ENCODE measurements at regions not wholly inside any gene's neighbourhood (a gene's known extent, or its start where the extent isn't known, plus 50 kb on each side); places are given as distances from the start of the nearest gene placed in this dataset.

DNA sequence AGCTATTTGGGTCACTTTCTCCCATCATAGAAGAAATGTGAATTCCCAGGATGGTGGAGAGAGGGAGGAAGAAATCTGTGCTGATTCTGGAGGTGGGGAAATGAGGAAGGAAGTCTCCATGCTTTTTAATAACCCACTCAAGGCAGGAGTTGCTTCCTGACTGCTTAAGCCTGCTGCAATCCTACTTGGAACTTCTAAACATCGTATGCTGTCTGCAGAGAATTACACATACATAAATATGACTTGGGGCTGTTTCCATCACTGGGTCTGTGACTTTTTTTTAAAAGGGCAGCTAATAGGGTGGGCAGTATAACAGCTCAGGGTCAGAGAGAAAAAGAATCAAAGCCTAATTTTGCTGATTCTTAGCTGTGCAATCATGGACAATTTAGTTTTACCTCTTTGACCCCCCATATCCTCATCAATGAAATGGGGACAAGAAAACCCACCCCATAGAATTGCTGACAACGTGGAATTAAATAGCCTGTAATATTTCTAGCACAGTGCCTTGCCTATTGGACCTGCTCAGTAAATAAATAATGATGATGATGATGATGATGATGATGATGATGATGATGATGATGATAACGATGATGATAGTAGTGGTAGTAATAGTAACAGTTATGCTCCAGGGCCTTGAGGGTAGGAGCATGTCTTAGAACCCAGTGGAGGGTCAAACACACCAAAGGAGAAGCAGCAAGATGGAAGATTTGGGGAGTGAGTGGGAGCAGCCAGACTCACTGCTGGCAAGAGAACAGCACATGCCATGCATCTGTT, 166.7 kb upstream of the LRFN2 start:
- TF ChIP-seq POLR2A (IDR thresholded peaks at IDR 0.05; ENCODE audit: low read depth, low read length), result no peak
- TF ChIP-seq, protein P1, sequence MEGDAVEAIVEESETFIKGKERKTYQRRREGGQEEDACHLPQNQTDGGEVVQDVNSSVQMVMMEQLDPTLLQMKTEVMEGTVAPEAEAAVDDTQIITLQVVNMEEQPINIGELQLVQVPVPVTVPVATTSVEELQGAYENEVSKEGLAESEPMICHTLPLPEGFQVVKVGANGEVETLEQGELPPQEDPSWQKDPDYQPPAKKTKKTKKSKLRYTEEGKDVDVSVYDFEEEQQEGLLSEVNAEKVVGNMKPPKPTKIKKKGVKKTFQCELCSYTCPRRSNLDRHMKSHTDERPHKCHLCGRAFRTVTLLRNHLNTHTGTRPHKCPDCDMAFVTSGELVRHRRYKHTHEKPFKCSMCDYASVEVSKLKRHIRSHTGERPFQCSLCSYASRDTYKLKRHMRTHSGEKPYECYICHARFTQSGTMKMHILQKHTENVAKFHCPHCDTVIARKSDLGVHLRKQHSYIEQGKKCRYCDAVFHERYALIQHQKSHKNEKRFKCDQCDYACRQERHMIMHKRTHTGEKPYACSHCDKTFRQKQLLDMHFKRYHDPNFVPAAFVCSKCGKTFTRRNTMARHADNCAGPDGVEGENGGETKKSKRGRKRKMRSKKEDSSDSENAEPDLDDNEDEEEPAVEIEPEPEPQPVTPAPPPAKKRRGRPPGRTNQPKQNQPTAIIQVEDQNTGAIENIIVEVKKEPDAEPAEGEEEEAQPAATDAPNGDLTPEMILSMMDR (IDR thresholded peaks at IDR 0.05; ENCODE audit: extremely low read depth in 1 of 2, insufficient read depth in 1 of 2, low read depth in 1 of 2, low read length in 2 of 2), result no peak
- no peak for TF ChIP-seq POLR2AphosphoS5 (IDR thresholded peaks at IDR 0.05; ENCODE audit: insufficient read depth, low read depth, low read length)
- no peak for TF ChIP-seq FOS (IDR thresholded peaks at IDR 0.05; ENCODE audit: borderline replicate concordance, insufficient read depth, low read length)
- TF ChIP-seq JUN (IDR thresholded peaks at IDR 0.05; ENCODE audit: borderline replicate concordance, insufficient read depth, insufficient read length, low read depth), result no peak
- TF ChIP-seq, protein P2, sequence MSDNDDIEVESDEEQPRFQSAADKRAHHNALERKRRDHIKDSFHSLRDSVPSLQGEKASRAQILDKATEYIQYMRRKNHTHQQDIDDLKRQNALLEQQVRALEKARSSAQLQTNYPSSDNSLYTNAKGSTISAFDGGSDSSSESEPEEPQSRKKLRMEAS (IDR thresholded peaks at IDR 0.05; ENCODE audit: insufficient read depth, insufficient read length), result no peak
- TF ChIP-seq MYC (IDR thresholded peaks at IDR 0.05; ENCODE audit: low read depth, low read length), result no peak
- no peak for TF ChIP-seq GATA2 (IDR thresholded peaks at IDR 0.05; ENCODE audit: insufficient read depth, insufficient read length, low read depth, low read length)
- no peak for TF ChIP-seq EZH2 (IDR thresholded peaks at IDR 0.05; ENCODE audit: borderline replicate concordance, low read depth, low read length, severe bottlenecking)
- no peaks in the 10 kb centered on the region for H3K36me3 ChIP-seq (ENCODE audit: control insufficient read depth in 2 of 2, extremely low read depth in 1 of 2, insufficient read depth in 2 of 2, low read length in 2 of 2)
- FAIRE-seq (no peak), DNase-seq (ENCODE audit: low read depth, low spot score) (no peak)
- no peaks in the 10 kb centered on the region for H4K20me1 ChIP-seq (replicated peaks; ENCODE audit: control insufficient read depth, extremely low read depth, insufficient read depth, low read length)
- H3K9me1 ChIP-seq (replicated peaks; ENCODE audit: control insufficient read depth, extremely low read depth, insufficient read depth, low read length), result no peaks in the 10 kb centered on the region
- dilution Hi-C loops (cut with MboI; ENCODE audit: extremely low pct_ligation_motif_present, low sequenced_read_pairs) (no loop called here), intact Hi-C loops (cut with micrococcal nuclease) (no loop called here)
- H3K79me2 ChIP-seq (ENCODE audit: control insufficient read depth, insufficient read depth, low read length), result no peaks in the 10 kb centered on the region
- CTCF ChIA-PET, result no interaction called here
- no peaks in the 10 kb centered on the region for H3K9me3 ChIP-seq (replicated peaks; ENCODE audit: control insufficient read depth, insufficient read depth, low read length)
- no peak overlapping the region for H3K4me3 ChIP-seq (replicated peaks in 1 of 3; ENCODE audit: insufficient read depth in 1 of 3, low read depth in 1 of 3, low read length in 3 of 3)
- POLR2A ChIA-PET, result no interaction called here
- peaks cover 23 to 26% of the 10 kb centered on the region in 2 experiments for H3K27me3 ChIP-seq (ENCODE audit: control insufficient read depth in 2 of 2, insufficient read depth in 2 of 2, low read length in 2 of 2)
- H3K4me2 ChIP-seq (ENCODE audit: insufficient read depth, low read length), result no peak overlapping the region
- H3K9ac ChIP-seq (replicated peaks; ENCODE audit: extremely low read depth, insufficient read depth, low read length), result no peak overlapping the region
- BruUV-seq (replicated peaks), result no TSS peak
- no peak overlapping the region for H3K27ac ChIP-seq (ENCODE audit: insufficient read depth, low read depth, low read length)
- H3K4me1 ChIP-seq (ENCODE audit: control insufficient read depth, extremely low read depth, insufficient read depth, low read length), result no peaks in the 10 kb centered on the region
- H2AFZ ChIP-seq (ENCODE audit: low read depth, low read length), result no peak overlapping the region
